ENCODE measurements at regions not wholly inside any gene's neighbourhood (a gene's known extent, or its start where the extent isn't known, plus 50 kb on each side); places are given as distances from the start of the nearest gene placed in this dataset.

DNA sequence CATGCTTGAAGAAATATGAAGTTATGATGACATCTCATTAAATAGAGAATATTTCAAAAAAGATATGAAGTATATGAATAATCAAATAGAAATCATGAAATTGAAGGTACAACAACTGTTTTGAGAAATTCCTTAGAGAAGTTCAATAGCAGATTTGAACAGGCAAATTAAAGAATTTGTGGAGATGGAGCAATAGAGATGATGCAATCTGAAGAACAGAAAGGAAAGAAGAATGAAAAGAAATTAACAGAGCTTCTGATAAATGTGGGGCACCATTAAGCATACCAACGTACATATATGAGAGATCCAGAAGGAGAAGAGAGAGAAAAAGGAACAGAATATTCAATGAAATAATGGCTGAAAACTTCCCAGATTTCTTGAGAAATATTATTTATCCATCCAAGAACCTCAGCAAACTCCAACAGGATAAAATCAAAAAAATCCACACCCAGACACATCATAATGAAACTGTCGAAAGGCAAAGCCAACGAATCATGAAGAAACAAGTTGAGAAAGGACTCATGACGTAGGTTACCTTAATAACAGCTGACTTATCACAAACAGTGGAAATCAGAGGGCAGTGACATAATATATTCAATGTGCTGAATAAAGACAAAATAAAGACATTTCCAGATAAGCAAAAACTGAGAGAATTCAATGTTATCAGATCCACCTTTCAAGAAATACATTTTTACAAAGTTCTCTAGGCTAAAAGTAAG, 297.2 kb upstream of the TARS1 start:
- no peak for DNase-seq
- no peak overlapping the region for H3K27ac Mint-ChIP-seq (ENCODE audit: unreplicated experiment)
- H3K4me1 Mint-ChIP-seq (ENCODE audit: low read depth, unreplicated experiment) = peaks cover 12% of the 10 kb centered on the region
- H3K36me3 Mint-ChIP-seq (ENCODE audit: insufficient read depth, unreplicated experiment) = no peaks in the 10 kb centered on the region
- no peaks in the 10 kb centered on the region for H3K9me3 Mint-ChIP-seq (ENCODE audit: low read depth, unreplicated experiment)
- TF ChIP-seq, protein P1, sequence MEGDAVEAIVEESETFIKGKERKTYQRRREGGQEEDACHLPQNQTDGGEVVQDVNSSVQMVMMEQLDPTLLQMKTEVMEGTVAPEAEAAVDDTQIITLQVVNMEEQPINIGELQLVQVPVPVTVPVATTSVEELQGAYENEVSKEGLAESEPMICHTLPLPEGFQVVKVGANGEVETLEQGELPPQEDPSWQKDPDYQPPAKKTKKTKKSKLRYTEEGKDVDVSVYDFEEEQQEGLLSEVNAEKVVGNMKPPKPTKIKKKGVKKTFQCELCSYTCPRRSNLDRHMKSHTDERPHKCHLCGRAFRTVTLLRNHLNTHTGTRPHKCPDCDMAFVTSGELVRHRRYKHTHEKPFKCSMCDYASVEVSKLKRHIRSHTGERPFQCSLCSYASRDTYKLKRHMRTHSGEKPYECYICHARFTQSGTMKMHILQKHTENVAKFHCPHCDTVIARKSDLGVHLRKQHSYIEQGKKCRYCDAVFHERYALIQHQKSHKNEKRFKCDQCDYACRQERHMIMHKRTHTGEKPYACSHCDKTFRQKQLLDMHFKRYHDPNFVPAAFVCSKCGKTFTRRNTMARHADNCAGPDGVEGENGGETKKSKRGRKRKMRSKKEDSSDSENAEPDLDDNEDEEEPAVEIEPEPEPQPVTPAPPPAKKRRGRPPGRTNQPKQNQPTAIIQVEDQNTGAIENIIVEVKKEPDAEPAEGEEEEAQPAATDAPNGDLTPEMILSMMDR (IDR thresholded peaks at IDR 0.05; ENCODE audit: unreplicated experiment) = no peak
- no peaks in the 10 kb centered on the region for H3K27me3 Mint-ChIP-seq (ENCODE audit: unreplicated experiment)
- CTCF ChIA-PET = no interaction called here
- H3K4me3 Mint-ChIP-seq (ENCODE audit: low read depth, unreplicated experiment) = no peak overlapping the region
- BruUV-seq (replicated peaks) = no TSS peak
- intact Hi-C loops (cut with micrococcal nuclease; ENCODE audit: unreplicated experiment) = no loop called here

DNA sequence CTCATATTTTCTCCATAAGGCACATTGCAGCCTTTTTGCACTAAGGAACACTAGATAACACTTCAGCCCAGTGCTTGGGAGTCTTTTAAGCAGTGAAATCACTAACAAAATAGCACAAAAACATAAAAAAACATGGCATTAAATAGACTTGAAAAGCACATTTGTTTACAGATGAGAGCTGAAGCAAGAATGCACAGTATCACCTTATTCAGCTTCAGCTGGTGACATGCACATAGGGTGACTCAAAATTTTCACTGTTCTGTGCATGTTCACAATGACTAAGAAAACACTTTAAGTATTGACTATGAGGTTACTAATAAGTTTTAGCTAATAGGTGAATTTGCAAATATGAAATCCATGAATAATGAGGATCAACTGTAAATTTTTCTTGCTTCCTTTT, 293.9 kb upstream of the TARS1 start:
- BruUV-seq (replicated peaks) = no TSS peak
- H3K4me3 Mint-ChIP-seq (ENCODE audit: low read depth, unreplicated experiment) = no peak overlapping the region
- H3K4me1 Mint-ChIP-seq (ENCODE audit: low read depth, unreplicated experiment) = peaks cover 14% of the 10 kb centered on the region
- H3K27ac Mint-ChIP-seq (ENCODE audit: unreplicated experiment) = no peak overlapping the region
- no peaks in the 10 kb centered on the region for H3K36me3 Mint-ChIP-seq (ENCODE audit: insufficient read depth, unreplicated experiment)
- TF ChIP-seq, protein P1 (IDR thresholded peaks at IDR 0.05; ENCODE audit: unreplicated experiment) = no peak
- no peaks in the 10 kb centered on the region for H3K9me3 Mint-ChIP-seq (ENCODE audit: low read depth, unreplicated experiment)
- no peaks in the 10 kb centered on the region for H3K27me3 Mint-ChIP-seq (ENCODE audit: unreplicated experiment)
- no peak for DNase-seq
- CTCF ChIA-PET = no interaction called here
- intact Hi-C loops (cut with micrococcal nuclease; ENCODE audit: unreplicated experiment) = no loop called here

DNA sequence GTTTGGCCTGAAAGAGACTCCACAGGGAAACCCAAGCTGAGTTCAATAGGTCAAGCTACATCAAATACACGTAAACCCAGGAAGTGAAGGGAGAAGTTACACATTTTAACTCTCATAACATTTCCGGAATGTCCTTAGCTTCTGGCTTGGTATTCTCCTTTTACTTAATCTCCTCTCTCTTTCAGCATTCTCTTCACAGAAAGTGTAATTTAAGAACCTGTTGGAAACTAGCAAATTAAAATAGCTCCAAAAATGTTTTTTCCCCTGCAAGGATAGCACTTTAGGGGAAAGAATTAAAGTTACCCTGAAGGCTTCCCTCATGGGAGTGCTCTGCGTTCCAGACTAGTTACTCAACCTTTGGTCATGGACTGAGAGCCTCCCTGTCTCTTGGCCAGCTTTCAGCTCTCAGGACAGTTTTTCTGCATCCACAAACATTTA, 292.7 kb upstream of the TARS1 start:
- H3K27ac Mint-ChIP-seq (ENCODE audit: unreplicated experiment) = no peak overlapping the region
- BruUV-seq (replicated peaks) = no TSS peak

DNA sequence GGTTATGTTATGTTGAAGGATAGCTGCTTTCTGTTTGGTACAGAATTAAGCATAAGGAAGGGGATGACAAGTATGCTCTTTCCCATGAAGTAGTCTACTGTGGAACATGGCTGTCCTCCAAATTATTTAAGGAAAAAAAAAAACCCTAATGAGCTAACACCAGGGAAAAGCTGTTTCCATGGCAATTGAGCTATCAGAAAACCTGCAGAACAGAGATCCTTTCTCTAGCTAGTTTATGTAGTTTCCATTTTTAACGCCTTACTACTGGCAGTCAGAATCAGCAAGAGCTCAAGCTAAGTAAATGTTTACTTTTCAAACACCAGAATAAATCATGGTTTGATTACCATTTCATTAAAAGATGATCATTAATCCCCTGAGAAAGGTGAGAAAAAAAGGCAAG, 287.4 kb upstream of the TARS1 start:
- no peak overlapping the region for H3K4me3 Mint-ChIP-seq (ENCODE audit: low read depth, unreplicated experiment)
- CTCF ChIA-PET = interaction anchor here (0.6 kb wide), 1 partner anchor 196 kb away, joined by 3 read pairs; no protein-coding TSS in a partner anchor
- intact Hi-C loops (cut with micrococcal nuclease; ENCODE audit: unreplicated experiment) = no loop called here
- TF ChIP-seq, protein P1 (IDR thresholded peaks at IDR 0.05; ENCODE audit: unreplicated experiment) = no peak
- no peaks in the 10 kb centered on the region for H3K36me3 Mint-ChIP-seq (ENCODE audit: insufficient read depth, unreplicated experiment)
- H3K9me3 Mint-ChIP-seq (ENCODE audit: low read depth, unreplicated experiment) = no peaks in the 10 kb centered on the region
- H3K27ac Mint-ChIP-seq (ENCODE audit: unreplicated experiment) = no peak overlapping the region
- no TSS peak for BruUV-seq (replicated peaks)
- H3K4me1 Mint-ChIP-seq (ENCODE audit: low read depth, unreplicated experiment) = peaks cover 5% of the 10 kb centered on the region
- no peak for DNase-seq
- H3K27me3 Mint-ChIP-seq (ENCODE audit: unreplicated experiment) = no peaks in the 10 kb centered on the region

More for the DNA sequence above, 292.7 kb upstream of the TARS1 start:
- H3K4me1 Mint-ChIP-seq (ENCODE audit: low read depth, unreplicated experiment) = peaks cover 14% of the 10 kb centered on the region
- H3K36me3 Mint-ChIP-seq (ENCODE audit: insufficient read depth, unreplicated experiment) = no peaks in the 10 kb centered on the region
- intact Hi-C loops (cut with micrococcal nuclease; ENCODE audit: unreplicated experiment) = no loop called here
- CTCF ChIA-PET = no interaction called here
- no peak overlapping the region for H3K4me3 Mint-ChIP-seq (ENCODE audit: low read depth, unreplicated experiment)
- H3K27me3 Mint-ChIP-seq (ENCODE audit: unreplicated experiment) = no peaks in the 10 kb centered on the region
- H3K9me3 Mint-ChIP-seq (ENCODE audit: low read depth, unreplicated experiment) = no peaks in the 10 kb centered on the region
- no peak for DNase-seq
- TF ChIP-seq, protein P1 (IDR thresholded peaks at IDR 0.05; ENCODE audit: unreplicated experiment) = no peak
